ENCODE measurements at regions not wholly inside any gene's neighbourhood (a gene's known extent, or its start where the extent isn't known, plus 50 kb on each side); places are given as distances from the start of the nearest gene placed in this dataset.

DNA sequence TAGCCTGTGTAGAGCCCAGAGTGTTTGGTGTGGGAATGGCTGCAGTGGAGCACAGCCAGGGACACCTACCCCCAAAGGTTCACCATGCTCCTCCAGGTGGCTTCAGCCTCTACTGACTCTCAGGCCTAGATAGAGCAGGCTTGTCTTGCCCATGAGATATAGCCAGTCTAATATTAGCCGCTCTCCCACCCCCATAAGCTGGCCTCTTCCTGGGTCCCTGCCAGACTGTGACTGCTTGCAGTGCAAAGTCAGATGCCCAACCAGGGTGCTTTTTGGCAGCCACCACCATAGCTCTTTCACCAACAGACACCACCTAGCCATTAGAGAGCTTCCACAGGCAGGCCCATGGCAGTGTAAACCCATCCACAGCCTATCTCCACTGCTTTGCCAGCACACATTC, 405.3 kb downstream of the MBD2 start:
- no peak overlapping the region for H3K9ac ChIP-seq (ENCODE audit: extremely low read depth, insufficient read length, low read length)
- no peak overlapping the region for H3K18ac ChIP-seq (ENCODE audit: insufficient read length, low read depth, low read length)
- H3K14ac ChIP-seq (ENCODE audit: insufficient read depth, low read length): no peak overlapping the region; the same call in 1 of the 2 replicates
- no CpG with 5 or more reads among the region's 1 CpG for WGBS (ENCODE audit: extremely low coverage, insufficient read length, low lambda C conversion rate)
- no peaks in the 10 kb centered on the region for H3K79me2 ChIP-seq (ENCODE audit: insufficient read depth, low read length)
- no peak overlapping the region for H3K4me3 Mint-ChIP-seq
- no peaks in the 10 kb centered on the region; the same call in 1 of the 2 replicates for H3K4me1 ChIP-seq (ENCODE audit: insufficient read depth, low read length)
- H2BK5ac ChIP-seq (ENCODE audit: insufficient read length, low read length): no peak overlapping the region
- no peak overlapping the region for H3K4me2 ChIP-seq (ENCODE audit: insufficient read depth, insufficient read length, low read length)
- TF ChIP-seq, protein P1, sequence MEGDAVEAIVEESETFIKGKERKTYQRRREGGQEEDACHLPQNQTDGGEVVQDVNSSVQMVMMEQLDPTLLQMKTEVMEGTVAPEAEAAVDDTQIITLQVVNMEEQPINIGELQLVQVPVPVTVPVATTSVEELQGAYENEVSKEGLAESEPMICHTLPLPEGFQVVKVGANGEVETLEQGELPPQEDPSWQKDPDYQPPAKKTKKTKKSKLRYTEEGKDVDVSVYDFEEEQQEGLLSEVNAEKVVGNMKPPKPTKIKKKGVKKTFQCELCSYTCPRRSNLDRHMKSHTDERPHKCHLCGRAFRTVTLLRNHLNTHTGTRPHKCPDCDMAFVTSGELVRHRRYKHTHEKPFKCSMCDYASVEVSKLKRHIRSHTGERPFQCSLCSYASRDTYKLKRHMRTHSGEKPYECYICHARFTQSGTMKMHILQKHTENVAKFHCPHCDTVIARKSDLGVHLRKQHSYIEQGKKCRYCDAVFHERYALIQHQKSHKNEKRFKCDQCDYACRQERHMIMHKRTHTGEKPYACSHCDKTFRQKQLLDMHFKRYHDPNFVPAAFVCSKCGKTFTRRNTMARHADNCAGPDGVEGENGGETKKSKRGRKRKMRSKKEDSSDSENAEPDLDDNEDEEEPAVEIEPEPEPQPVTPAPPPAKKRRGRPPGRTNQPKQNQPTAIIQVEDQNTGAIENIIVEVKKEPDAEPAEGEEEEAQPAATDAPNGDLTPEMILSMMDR (conservative IDR thresholded peaks at IDR 0.05): no peak
- H3K27me3 Mint-ChIP-seq (ENCODE audit: low read depth): no peaks in the 10 kb centered on the region
- H2AFZ ChIP-seq (ENCODE audit: low read length): no peak overlapping the region
- H4K20me1 ChIP-seq (ENCODE audit: control insufficient read depth, insufficient read depth, insufficient read length): no peaks in the 10 kb centered on the region
- DNase-seq: no peak
- H3K27ac ChIP-seq (ENCODE audit: insufficient read length, low read depth, low read length): no peak overlapping the region
- H3K79me1 ChIP-seq (ENCODE audit: insufficient read depth, low read depth, low read length, poor library complexity, severe bottlenecking): no peaks in the 10 kb centered on the region
- no peak overlapping the region for H2BK20ac ChIP-seq (ENCODE audit: low read depth, low read length, poor library complexity, severe bottlenecking)
- no peak overlapping the region for H2BK15ac ChIP-seq (ENCODE audit: low read depth, low read length)
- H3T11ph ChIP-seq (ENCODE audit: low read length): no peak overlapping the region
- H3K4ac ChIP-seq (ENCODE audit: low read depth, low read length): no peak overlapping the region
- H4K8ac ChIP-seq (replicated peaks; ENCODE audit: insufficient read length, low read depth, low read length): no peak overlapping the region
- H2BK120ac ChIP-seq (ENCODE audit: low read depth, low read length, poor library complexity, severe bottlenecking): no peak overlapping the region
- H3K23ac ChIP-seq (ENCODE audit: insufficient read length, low read depth, low read length): no peak overlapping the region
- H3K27me3 ChIP-seq (ENCODE audit: insufficient read depth, low read length): no peaks in the 10 kb centered on the region
- H3K9me3 Mint-ChIP-seq: peaks cover 10 to 15% of the 10 kb centered on the region in 2 experiments
- no peaks in the 10 kb centered on the region for H3K23me2 ChIP-seq (ENCODE audit: insufficient read length, low read depth, low read length, poor library complexity, severe bottlenecking)
- H3K56ac ChIP-seq (ENCODE audit: insufficient read length, low read depth, low read length): no peak overlapping the region
- H4K91ac ChIP-seq (ENCODE audit: insufficient read length, low read depth, low read length): no peak overlapping the region
- H2AK5ac ChIP-seq (ENCODE audit: insufficient read length, low read length): no peak overlapping the region
- H3K9me3 ChIP-seq (ENCODE audit: control insufficient read depth, low read depth, low read length): no peaks in the 10 kb centered on the region
- H3K4me1 Mint-ChIP-seq: peaks cover 9 to 10% of the 10 kb centered on the region in 2 experiments
- peak overlapping the region in 1 of 3 experiments; percentile 33; a peak in 1 of 7 replicates for H3K27ac Mint-ChIP-seq
- peaks cover 3 to 5% (median 5%) of the 10 kb centered on the region in 3 experiments; a peak in 4 of 7 replicates for H3K36me3 Mint-ChIP-seq (ENCODE audit: insufficient read depth in 1 of 3, low read depth in 3 of 3)
- H2BK12ac ChIP-seq (ENCODE audit: insufficient read length, low read depth, low read length): no peak overlapping the region
- no peak overlapping the region for H4K5ac ChIP-seq (ENCODE audit: insufficient read length, low read depth, low read length)

Measured in H9 (cell line).